ENCODE measurements at regions not wholly inside any gene's neighbourhood (a gene's known extent, or its start where the extent isn't known, plus 50 kb on each side); places are given as distances from the start of the nearest gene placed in this dataset.
"Not testable (repeated sequence)": the region's sequence is repeated elsewhere in the genome, so short reads cannot be mapped to it uniquely, and the experiment has no call there.

DNA sequence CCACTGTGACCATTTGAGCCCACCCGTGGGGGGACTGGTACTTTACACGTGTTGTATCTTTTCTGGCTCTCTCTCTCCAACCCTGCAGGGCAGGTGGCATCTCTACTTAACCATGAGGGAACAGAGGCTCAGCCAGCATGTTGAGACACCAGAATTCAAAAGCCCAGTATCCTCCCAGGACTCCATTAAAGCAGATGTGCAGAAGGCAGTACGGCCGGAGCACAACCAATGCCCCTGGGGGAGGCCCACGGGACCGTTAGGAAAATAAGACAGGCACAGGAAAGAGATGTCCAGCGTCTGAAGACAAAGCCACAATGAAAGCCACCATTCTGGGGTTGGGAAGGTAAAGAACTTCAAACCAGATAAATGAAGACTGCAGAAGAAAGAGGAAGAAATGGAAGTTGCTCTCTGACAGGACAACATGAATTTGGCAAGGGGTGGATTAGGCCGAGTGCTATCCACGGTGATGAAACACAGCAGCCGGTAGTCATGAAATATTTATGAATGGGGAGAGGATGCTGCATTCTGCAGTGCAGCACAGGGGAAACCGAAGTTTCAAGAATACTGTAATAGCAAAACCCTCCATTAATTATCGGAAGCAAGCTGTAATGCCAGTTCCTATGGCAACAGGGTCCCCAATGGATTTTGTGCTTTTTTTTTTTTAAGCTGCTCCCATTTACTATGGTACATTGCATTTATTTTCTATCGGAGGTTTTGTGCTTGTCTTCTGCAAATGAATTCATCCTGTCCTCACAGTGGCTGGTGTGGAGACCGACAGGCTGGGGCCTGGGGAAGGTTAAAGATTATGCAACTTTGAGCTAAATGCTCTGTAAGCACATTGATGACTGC, 179.4 kb downstream of the NRN1 start:
- no peak overlapping the region for H3K4me3 ChIP-seq (ENCODE audit: low read depth, low read length)
- TF ChIP-seq, protein P1, sequence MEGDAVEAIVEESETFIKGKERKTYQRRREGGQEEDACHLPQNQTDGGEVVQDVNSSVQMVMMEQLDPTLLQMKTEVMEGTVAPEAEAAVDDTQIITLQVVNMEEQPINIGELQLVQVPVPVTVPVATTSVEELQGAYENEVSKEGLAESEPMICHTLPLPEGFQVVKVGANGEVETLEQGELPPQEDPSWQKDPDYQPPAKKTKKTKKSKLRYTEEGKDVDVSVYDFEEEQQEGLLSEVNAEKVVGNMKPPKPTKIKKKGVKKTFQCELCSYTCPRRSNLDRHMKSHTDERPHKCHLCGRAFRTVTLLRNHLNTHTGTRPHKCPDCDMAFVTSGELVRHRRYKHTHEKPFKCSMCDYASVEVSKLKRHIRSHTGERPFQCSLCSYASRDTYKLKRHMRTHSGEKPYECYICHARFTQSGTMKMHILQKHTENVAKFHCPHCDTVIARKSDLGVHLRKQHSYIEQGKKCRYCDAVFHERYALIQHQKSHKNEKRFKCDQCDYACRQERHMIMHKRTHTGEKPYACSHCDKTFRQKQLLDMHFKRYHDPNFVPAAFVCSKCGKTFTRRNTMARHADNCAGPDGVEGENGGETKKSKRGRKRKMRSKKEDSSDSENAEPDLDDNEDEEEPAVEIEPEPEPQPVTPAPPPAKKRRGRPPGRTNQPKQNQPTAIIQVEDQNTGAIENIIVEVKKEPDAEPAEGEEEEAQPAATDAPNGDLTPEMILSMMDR (IDR thresholded peaks at IDR 0.05; ENCODE audit: borderline replicate concordance, insufficient read depth, low read depth, low read length), result no peak

DNA sequence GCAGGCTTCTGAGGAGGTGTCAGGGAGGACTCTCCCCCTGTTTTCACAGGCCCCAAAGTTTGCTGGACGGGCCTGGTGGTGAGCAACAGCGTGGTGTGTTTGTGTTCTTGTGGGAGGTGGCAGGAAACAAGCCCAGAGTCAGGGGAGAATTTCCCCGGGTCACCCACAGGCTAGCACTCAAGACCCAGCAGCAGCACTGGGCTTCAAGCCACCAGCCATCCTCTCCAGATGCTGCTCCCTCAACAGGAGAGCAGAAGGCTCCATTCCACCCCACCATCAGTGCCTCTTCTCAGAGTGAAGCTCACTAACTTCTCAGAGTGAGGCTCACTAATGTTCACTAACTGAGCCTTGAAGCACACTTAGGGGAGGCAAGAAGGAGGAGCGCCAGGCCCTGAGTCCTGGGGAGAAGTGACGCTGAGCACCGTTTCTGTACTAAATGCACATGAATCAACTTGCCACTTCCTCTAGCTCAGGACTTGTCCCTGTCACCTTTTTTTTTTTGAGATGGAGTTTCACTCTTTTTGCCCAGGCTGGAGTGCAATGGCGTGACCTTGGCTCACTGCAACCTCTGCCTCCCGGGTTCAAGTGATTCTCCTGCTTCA, 182.2 kb downstream of the NRN1 start:
- not testable (repeated sequence) for H3K4me3 ChIP-seq (ENCODE audit: low read depth, low read length)
